Calu3 (cell line): ENCODE measurements at regions not wholly inside any gene's neighbourhood (a gene's known extent, or its start where the extent isn't known, plus 50 kb on each side); places are given as distances from the start of the nearest gene placed in this dataset.

ENCODE experiments used
- BruUV-seq: library from RNA; stranded (reverse); fragments of 400-500 nt; replicated peaks from 2 replicates; lab custom pipeline; 2021; lab: Mats Ljungman, UMichigan
- CTCF ChIA-PET: fragments of 300-600 bp; sonication (Branson Sonifier 250); formaldehyde crosslinking; loops from one replicate; lab custom pipeline; 2022; ENCODE audit warnings: antibody characterized with exemption; lab: Charles Lee
- DNase-seq: peaks from one replicate; pipeline ENCODE4 v3.0.0; 2022
- H3K27ac Mint-ChIP-seq: one replicate; pipeline ENCODE4 v1.8.0; 2022; ENCODE audit warnings: mixed read lengths; ENCODE audit not compliant: unreplicated experiment
- H3K27me3 Mint-ChIP-seq: one replicate; pipeline ENCODE4 v1.8.0; 2022; ENCODE audit warnings: mixed read lengths; ENCODE audit not compliant: unreplicated experiment
- H3K36me3 Mint-ChIP-seq: one replicate; pipeline ENCODE4 v1.8.0; 2022; ENCODE audit warnings: mild to moderate bottlenecking, moderate library complexity, mixed read lengths; ENCODE audit not compliant: insufficient read depth, unreplicated experiment
- H3K4me1 Mint-ChIP-seq: one replicate; pipeline ENCODE4 v1.8.0; 2022; ENCODE audit warnings: mild to moderate bottlenecking, low read depth, mixed read lengths; ENCODE audit not compliant: unreplicated experiment
- H3K4me3 Mint-ChIP-seq: one replicate; pipeline ENCODE4 v1.8.0; 2022; ENCODE audit warnings: mild to moderate bottlenecking, low read depth, moderate library complexity, mixed read lengths; ENCODE audit not compliant: unreplicated experiment
- H3K9me3 Mint-ChIP-seq: one replicate; pipeline ENCODE4 v1.8.0; 2022; ENCODE audit warnings: low read depth, mixed read lengths; ENCODE audit not compliant: unreplicated experiment
- CTCF ChIP-seq: fragments of 200-600 bp; IDR thresholded peaks from one replicate; pipeline ENCODE4 v1.8.0; 2022; ENCODE audit warnings: antibody characterized with exemption; ENCODE audit not compliant: unreplicated experiment
- intact Hi-C: fragments of 100-400 bp; cut with micrococcal nuclease; formaldehyde crosslinking; loops from one replicate; pipeline ENCODE4 v1.10.0; 2022; ENCODE audit not compliant: unreplicated experiment

DNA sequence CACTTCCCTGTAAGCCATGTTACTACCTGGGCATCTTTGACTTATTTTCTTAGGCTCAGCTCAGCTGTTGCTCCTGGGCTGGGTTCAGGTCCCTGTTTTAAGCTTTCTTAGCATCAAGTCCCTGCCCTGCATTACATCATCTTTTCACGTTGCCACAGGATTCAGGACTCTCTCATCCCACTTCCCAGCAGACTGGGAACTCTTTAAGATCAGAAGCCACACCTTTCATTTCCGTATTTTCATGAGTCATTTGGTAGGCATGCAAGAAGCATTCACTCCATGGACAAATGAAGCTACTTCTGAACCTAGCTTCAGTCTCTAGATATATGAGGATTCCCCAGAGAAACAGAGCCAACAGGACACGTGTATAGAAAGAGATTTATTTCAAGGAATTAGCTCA, 726.8 kb downstream of the VRK1 start:
- Mint-ChIP-seq H3K4me1 (no peaks in the 10 kb centered on the region), H3K27me3 (no peaks in the 10 kb centered on the region), H3K27ac (no peak overlapping the region), H3K36me3 (no peaks in the 10 kb centered on the region), H3K9me3 (peaks cover 15% of the 10 kb centered on the region), H3K4me3 (no peak overlapping the region)
- CTCF ChIA-PET, result no interaction called here
- no TSS peak for BruUV-seq
- TF ChIP-seq CTCF, result no peak
- intact Hi-C loops, result no loop called here
- DNase-seq, result no peak

DNA sequence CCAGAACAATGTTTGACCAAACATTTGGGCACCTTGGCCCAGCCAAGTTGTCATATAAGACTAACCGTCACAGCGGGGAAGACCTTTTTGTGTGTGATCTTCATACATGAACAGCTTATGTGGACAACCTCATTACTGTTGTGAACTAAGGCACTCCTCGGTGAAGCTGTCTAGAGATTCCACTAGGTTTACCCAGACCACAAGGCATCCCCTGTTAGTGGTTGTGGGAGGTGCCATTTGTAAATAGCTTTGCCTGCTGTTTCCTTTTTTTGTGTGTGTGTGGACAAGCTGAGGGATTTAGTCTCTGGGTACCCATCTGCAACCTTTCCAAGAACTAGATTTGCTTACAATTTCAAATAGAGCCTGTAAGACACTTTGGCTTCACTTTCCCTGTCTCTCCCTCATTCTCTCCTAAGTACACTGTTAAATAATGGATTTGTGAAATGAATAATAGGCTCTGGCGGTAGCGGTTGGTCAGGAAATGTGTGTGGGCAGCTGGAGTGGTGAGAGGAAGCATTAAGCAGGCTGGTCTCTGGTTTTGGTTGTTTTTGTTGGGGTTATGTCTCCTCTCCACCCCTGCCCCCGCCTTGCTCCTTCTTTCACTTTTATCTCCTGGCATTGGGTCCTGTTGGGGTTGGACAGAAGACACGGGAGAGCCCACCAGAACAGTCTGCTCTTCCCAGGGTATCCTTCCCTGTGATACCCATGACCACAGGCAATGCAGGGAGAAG, 727.6 kb downstream of the VRK1 start:
- no peak for TF ChIP-seq CTCF
- no peak for DNase-seq
- Mint-ChIP-seq H3K4me1 (no peaks in the 10 kb centered on the region), H3K9me3 (peaks cover 15% of the 10 kb centered on the region), H3K36me3 (no peaks in the 10 kb centered on the region), H3K27ac (no peak overlapping the region), H3K27me3 (no peaks in the 10 kb centered on the region), H3K4me3 (no peak overlapping the region)
- BruUV-seq, result no TSS peak
- CTCF ChIA-PET, result no interaction called here
- intact Hi-C loops, result no loop called here

- no TSS peak for BruUV-seq
- CTCF ChIA-PET, result no interaction called here
- TF ChIP-seq CTCF, result no peak
- Mint-ChIP-seq H3K4me1 (no peaks in the 10 kb centered on the region), H3K4me3 (no peak overlapping the region), H3K36me3 (no peaks in the 10 kb centered on the region), H3K9me3 (peaks cover 13% of the 10 kb centered on the region), H3K27ac (no peak overlapping the region), H3K27me3 (no peaks in the 10 kb centered on the region)
- intact Hi-C loops, result no loop called here
- DNase-seq, result no peak
These were observed 730.8 kb downstream of the VRK1 start for GRCh38 chr14:97527993-97528392.

DNA sequence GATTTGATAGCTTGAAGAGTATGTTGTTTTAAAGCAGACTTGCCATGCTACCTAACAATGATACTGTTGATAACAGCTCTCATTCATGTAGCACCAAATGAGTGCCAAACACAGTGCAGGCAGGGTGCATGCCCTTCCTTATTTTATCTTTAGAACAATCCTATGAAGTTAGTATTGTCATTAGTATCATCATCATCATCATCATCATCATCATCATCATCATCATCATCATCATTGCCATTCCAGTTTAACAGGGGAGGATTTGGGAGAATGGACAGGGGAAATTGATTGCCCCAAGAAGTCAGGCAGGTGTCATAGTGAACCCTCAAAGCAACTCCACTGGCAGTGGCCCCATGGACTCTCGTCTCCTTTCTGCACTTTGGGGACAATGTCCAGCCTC, 734.9 kb downstream of the VRK1 start:
- BruUV-seq, result no TSS peak
- Mint-ChIP-seq H3K36me3 (no peaks in the 10 kb centered on the region), H3K27me3 (no peaks in the 10 kb centered on the region), H3K4me1 (no peaks in the 10 kb centered on the region), H3K27ac (no peak overlapping the region), H3K9me3 (peaks cover 23% of the 10 kb centered on the region), H3K4me3 (no peak overlapping the region)
- TF ChIP-seq CTCF, result no peak
- DNase-seq, result no peak
- intact Hi-C loops, result no loop called here
- CTCF ChIA-PET, result no interaction called here
